ENCODE measurements at regions not wholly inside any gene's neighbourhood (a gene's known extent, or its start where the extent isn't known, plus 50 kb on each side); places are given as distances from the start of the nearest gene placed in this dataset.

DNA sequence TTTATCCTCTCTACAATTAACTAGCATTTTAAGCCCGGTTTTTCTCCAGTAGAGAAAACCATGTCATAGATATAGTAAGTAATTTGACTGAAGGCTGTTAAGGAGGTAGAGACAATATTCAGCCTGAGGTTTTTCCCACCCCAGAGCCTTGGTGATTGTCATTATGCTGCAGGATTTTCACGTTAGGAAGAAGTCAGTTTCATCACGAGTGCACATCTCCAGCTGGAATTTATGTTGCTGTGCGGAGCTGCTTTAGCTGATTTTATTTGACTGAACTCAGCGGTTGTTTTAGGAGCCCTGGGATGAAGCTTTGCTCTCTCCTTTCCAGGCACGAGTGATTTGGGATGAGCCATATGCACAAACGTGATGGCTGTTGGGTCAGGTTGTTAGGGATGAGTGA, 271.3 kb upstream of the RGMA start:
- TF ChIP-seq SPI1 (IDR thresholded peaks at IDR 0.05; ENCODE audit: borderline replicate concordance, low read depth) (no peak), GABPA (IDR thresholded peaks at IDR 0.05; ENCODE audit: low read depth) (no peak), POLR2AphosphoS5 (IDR thresholded peaks at IDR 0.05; ENCODE audit: low read depth) (no peak)
- TF ChIP-seq, protein P1, sequence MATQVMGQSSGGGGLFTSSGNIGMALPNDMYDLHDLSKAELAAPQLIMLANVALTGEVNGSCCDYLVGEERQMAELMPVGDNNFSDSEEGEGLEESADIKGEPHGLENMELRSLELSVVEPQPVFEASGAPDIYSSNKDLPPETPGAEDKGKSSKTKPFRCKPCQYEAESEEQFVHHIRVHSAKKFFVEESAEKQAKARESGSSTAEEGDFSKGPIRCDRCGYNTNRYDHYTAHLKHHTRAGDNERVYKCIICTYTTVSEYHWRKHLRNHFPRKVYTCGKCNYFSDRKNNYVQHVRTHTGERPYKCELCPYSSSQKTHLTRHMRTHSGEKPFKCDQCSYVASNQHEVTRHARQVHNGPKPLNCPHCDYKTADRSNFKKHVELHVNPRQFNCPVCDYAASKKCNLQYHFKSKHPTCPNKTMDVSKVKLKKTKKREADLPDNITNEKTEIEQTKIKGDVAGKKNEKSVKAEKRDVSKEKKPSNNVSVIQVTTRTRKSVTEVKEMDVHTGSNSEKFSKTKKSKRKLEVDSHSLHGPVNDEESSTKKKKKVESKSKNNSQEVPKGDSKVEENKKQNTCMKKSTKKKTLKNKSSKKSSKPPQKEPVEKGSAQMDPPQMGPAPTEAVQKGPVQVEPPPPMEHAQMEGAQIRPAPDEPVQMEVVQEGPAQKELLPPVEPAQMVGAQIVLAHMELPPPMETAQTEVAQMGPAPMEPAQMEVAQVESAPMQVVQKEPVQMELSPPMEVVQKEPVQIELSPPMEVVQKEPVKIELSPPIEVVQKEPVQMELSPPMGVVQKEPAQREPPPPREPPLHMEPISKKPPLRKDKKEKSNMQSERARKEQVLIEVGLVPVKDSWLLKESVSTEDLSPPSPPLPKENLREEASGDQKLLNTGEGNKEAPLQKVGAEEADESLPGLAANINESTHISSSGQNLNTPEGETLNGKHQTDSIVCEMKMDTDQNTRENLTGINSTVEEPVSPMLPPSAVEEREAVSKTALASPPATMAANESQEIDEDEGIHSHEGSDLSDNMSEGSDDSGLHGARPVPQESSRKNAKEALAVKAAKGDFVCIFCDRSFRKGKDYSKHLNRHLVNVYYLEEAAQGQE (IDR thresholded peaks at IDR 0.05; ENCODE audit: insufficient replicate concordance, low read depth): no peak
- TF ChIP-seq, protein P2, sequence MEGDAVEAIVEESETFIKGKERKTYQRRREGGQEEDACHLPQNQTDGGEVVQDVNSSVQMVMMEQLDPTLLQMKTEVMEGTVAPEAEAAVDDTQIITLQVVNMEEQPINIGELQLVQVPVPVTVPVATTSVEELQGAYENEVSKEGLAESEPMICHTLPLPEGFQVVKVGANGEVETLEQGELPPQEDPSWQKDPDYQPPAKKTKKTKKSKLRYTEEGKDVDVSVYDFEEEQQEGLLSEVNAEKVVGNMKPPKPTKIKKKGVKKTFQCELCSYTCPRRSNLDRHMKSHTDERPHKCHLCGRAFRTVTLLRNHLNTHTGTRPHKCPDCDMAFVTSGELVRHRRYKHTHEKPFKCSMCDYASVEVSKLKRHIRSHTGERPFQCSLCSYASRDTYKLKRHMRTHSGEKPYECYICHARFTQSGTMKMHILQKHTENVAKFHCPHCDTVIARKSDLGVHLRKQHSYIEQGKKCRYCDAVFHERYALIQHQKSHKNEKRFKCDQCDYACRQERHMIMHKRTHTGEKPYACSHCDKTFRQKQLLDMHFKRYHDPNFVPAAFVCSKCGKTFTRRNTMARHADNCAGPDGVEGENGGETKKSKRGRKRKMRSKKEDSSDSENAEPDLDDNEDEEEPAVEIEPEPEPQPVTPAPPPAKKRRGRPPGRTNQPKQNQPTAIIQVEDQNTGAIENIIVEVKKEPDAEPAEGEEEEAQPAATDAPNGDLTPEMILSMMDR (IDR thresholded peaks at IDR 0.05; ENCODE audit: insufficient read depth, low read length): no peak
- H3K4me3 ChIP-seq (replicated peaks; ENCODE audit: insufficient read depth, low read length): no peak overlapping the region
- DNase-seq (ENCODE audit: low read depth in 1 of 2, low spot score in 1 of 2): no peak
- no peaks in the 10 kb centered on the region for H3K27me3 ChIP-seq (ENCODE audit: insufficient read depth, poor library complexity, severe bottlenecking)
- H3K27ac ChIP-seq (replicated peaks): no peak overlapping the region

DNA sequence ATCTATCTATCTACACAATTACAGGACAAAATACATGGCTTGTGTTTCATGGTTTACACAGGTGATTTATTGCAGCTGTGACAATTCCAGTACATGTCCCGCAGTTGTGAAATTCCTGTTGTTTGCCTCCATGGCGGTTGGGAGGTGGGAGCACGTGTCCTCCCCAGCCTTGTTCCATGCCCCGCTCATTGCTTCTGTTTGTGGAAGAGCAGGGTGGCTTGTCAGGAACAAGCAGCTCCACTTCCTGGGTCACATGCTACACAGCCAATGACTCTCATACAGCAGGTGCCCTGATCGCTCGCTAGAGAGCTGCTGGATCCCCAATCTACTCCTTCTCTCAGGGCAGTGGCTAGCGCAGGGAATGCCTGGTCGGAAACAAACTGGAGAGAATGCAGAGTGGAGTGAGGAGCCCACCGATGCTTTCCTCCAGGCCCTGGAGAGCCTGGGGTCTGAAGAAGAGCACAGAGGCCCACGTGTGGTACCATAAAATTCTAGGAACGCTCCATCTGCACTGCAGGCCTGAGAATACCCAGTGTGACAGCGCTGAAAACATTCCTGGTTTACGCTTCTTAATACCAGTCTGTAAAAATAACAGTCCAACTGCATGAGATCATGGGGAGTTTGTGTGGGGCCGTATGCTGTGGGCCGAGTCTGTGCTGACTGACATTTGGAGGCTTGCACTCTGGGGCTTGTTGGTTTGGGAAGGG, 270.6 kb upstream of the RGMA start:
- Histone ChIP-seq H3K27ac (replicated peaks) (no peak overlapping the region), H3K4me3 (replicated peaks; ENCODE audit: insufficient read depth, low read length) (no peak overlapping the region)

GRCh38 chr15:93359060-93359408, 270.0 kb upstream of the RGMA start:
- Histone ChIP-seq H3K27ac (replicated peaks) (no peak overlapping the region), H3K27me3 (ENCODE audit: insufficient read depth, poor library complexity, severe bottlenecking) (no peaks in the 10 kb centered on the region), H3K4me3 (replicated peaks; ENCODE audit: insufficient read depth, low read length) (no peak overlapping the region)
- DNase-seq (ENCODE audit: low read depth in 1 of 2, low spot score in 1 of 2): no peak
- TF ChIP-seq POLR2AphosphoS5 (IDR thresholded peaks at IDR 0.05; ENCODE audit: low read depth): no peak
- TF ChIP-seq, protein P1 (IDR thresholded peaks at IDR 0.05; ENCODE audit: insufficient replicate concordance, low read depth): no peak
- no peak for TF ChIP-seq SPI1 (IDR thresholded peaks at IDR 0.05; ENCODE audit: borderline replicate concordance, low read depth)

More for the DNA sequence above, 270.6 kb upstream of the RGMA start:
- TF ChIP-seq, protein P2 (IDR thresholded peaks at IDR 0.05; ENCODE audit: insufficient read depth, low read length): no peak
- TF ChIP-seq GABPA (IDR thresholded peaks at IDR 0.05; ENCODE audit: low read depth): no peak
- TF ChIP-seq, protein P1 (IDR thresholded peaks at IDR 0.05; ENCODE audit: insufficient replicate concordance, low read depth): no peak
- TF ChIP-seq POLR2AphosphoS5 (IDR thresholded peaks at IDR 0.05; ENCODE audit: low read depth): no peak
- no peak for TF ChIP-seq SPI1 (IDR thresholded peaks at IDR 0.05; ENCODE audit: borderline replicate concordance, low read depth)
- H3K27me3 ChIP-seq (ENCODE audit: insufficient read depth, poor library complexity, severe bottlenecking): no peaks in the 10 kb centered on the region
- DNase-seq (ENCODE audit: low read depth in 1 of 2, low spot score in 1 of 2): no peak

Measured in HL-60 (cell line).